ENCODE measurements at regions not wholly inside any gene's neighbourhood (a gene's known extent, or its start where the extent isn't known, plus 50 kb on each side); places are given as distances from the start of the nearest gene placed in this dataset.

DNA sequence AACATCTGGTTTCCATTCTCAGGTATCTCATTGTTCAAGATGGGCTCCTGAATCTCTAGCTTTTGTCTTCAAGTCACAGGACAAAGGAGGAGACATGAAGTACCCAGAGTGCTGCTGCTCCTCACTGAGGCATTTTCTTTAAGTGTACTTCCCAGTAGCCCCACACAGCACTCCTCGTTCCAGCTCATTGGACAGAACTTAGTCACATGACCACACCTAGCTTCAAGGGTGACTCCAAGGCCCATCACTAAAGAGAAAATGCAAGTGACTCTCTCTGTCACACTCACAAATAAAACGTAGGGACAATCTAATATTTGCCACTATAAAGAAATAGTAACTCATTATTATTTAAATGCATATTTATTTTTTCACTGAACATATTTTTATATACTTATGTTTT, 58.3 kb upstream of the NEUROD6 start:
- TF ChIP-seq, protein P1, sequence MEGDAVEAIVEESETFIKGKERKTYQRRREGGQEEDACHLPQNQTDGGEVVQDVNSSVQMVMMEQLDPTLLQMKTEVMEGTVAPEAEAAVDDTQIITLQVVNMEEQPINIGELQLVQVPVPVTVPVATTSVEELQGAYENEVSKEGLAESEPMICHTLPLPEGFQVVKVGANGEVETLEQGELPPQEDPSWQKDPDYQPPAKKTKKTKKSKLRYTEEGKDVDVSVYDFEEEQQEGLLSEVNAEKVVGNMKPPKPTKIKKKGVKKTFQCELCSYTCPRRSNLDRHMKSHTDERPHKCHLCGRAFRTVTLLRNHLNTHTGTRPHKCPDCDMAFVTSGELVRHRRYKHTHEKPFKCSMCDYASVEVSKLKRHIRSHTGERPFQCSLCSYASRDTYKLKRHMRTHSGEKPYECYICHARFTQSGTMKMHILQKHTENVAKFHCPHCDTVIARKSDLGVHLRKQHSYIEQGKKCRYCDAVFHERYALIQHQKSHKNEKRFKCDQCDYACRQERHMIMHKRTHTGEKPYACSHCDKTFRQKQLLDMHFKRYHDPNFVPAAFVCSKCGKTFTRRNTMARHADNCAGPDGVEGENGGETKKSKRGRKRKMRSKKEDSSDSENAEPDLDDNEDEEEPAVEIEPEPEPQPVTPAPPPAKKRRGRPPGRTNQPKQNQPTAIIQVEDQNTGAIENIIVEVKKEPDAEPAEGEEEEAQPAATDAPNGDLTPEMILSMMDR (IDR thresholded peaks at IDR 0.05), result no peak
- TF ChIP-seq POLR2AphosphoS5 (IDR thresholded peaks at IDR 0.05) (no peak), EP300 (IDR thresholded peaks at IDR 0.05) (no peak), POLR2A (IDR thresholded peaks at IDR 0.05) (no peak)
